GM12878 (cell line): ENCODE measurements at regions not wholly inside any gene's neighbourhood (a gene's known extent, or its start where the extent isn't known, plus 50 kb on each side); places are given as distances from the start of the nearest gene placed in this dataset.

ENCODE experiments used
- ATAC-seq: fragments of 200-7000 bp; cut with Tn5 transposase; 3 replicates; pipeline ENCODE4 v1.9.1; 2020; ENCODE audit warnings: mild to moderate bottlenecking, moderate library complexity
- BruUV-seq: library from RNA; stranded (reverse); fragments of 400-500 nt; replicated peaks from 2 replicates; lab custom pipeline; 2021; lab: Mats Ljungman, UMichigan
- CTCF ChIA-PET: fragments of 300-600 bp; sonication (Branson Sonifier 250); formaldehyde crosslinking; extraction: SDS; loops from one replicate; lab custom pipeline; 2021; ENCODE audit warnings: inconsistent platforms; lab: Yijun Ruan, JAX
- POLR2A ChIA-PET: fragments of 350-600 bp; formaldehyde crosslinking; extraction: SDS; loops from one replicate; lab custom pipeline; 2021; ENCODE audit warnings: inconsistent platforms; lab: Charles Lee
- RAD21 ChIA-PET: fragments of 300-600 bp; sonication (Branson Sonifier 250); formaldehyde crosslinking; loops from one replicate; lab custom pipeline; 2023; ENCODE audit warnings: antibody characterized with exemption; ENCODE audit not compliant: unreplicated experiment; lab: Charles Lee
- SMC1A ChIA-PET: fragments of 300-600 bp; sonication (Branson Sonifier 250); formaldehyde crosslinking; loops from one replicate; lab custom pipeline; 2023; ENCODE audit not compliant: unreplicated experiment, uncharacterized antibody; lab: Charles Lee
- DNase-seq: peaks from one replicate; pipeline ENCODE4 v3.0.0-alpha.2; 2011; ENCODE audit warnings: low read depth, low spot score
- FAIRE-seq: peaks from 3 replicates; lab custom pipeline; 2011; peaks lifted over from hg19 to GRCh38; lab: Jason Lieb, UNC
- H2AFZ ChIP-seq: 2 replicates; pipeline ENCODE4 v1.6.0; 2011; ENCODE audit warnings: low read depth, low read length, control low read depth; ENCODE audit not compliant: control insufficient read depth
- H3K27ac ChIP-seq: 2 replicates; pipeline ENCODE4 v1.5.1; 2011; ENCODE audit warnings: control low read depth; ENCODE audit not compliant: control insufficient read depth, insufficient read depth
- H3K27me3 ChIP-seq, 2 experiments: replicated peaks in 1 of 2; 2 replicates each; pipeline versions ENCODE4 v1.6.0 to v1.6.1; 2011; ENCODE audit warnings: low read length in 1 of 2; ENCODE audit not compliant: control insufficient read depth in 2 of 2, insufficient read depth in 2 of 2
- H3K36me3 ChIP-seq, 2 experiments: 2 replicates each; pipeline ENCODE4 v1.5.1; 2011; ENCODE audit warnings: low read length in 1 of 2; ENCODE audit not compliant: control insufficient read depth in 2 of 2, insufficient read depth in 2 of 2
- H3K4me1 ChIP-seq: 2 replicates; pipeline ENCODE4 v1.6.1; 2011; ENCODE audit warnings: mild to moderate bottlenecking, low read length, moderate library complexity, mixed read lengths; ENCODE audit not compliant: control insufficient read depth, insufficient read depth
- H3K4me2 ChIP-seq: 2 replicates; pipeline ENCODE4 v1.6.0; 2011; ENCODE audit warnings: control low read depth; ENCODE audit not compliant: control insufficient read depth, insufficient read depth
- H3K4me3 ChIP-seq: fragments of 200-600 bp; sonication (generic); 2 replicates; pipeline ENCODE4 v1.5.1; 2016
- H3K79me2 ChIP-seq: 2 replicates; pipeline ENCODE4 v1.6.0; 2011; ENCODE audit warnings: low read length; ENCODE audit not compliant: control insufficient read depth, insufficient read depth
- H3K9ac ChIP-seq: 2 replicates; pipeline ENCODE4 v1.8.0; 2011; ENCODE audit warnings: low read length, control low read depth, mixed read lengths; ENCODE audit not compliant: control insufficient read depth, insufficient read depth
- H3K9me3 ChIP-seq: replicated peaks from 3 replicates; pipeline ENCODE4 v1.5.1; 2011; ENCODE audit warnings: mild to moderate bottlenecking, low read length; ENCODE audit not compliant: control insufficient read depth, insufficient read depth
- H4K20me1 ChIP-seq: 2 replicates; pipeline ENCODE4 v1.6.0; 2011; ENCODE audit not compliant: control insufficient read depth, insufficient read depth
- CBX3 ChIP-seq: fragments of 200-600 bp; sonication (generic); IDR thresholded peaks from 2 replicates; pipeline ENCODE4 v1.6.1; 2016; ENCODE audit warnings: low read depth, borderline replicate concordance
- CHD1 ChIP-seq: IDR thresholded peaks from 2 replicates; pipeline ENCODE4 v1.6.1; 2012; ENCODE audit warnings: low read depth, low read length, improper control_type of control experiment
- E2F8 ChIP-seq: fragments of 450-650 bp; IDR thresholded peaks from 2 replicates; pipeline ENCODE4 v1.6.1; 2018; ENCODE audit warnings: mild to moderate bottlenecking, low read depth, moderate library complexity; ENCODE audit not compliant: partially characterized antibody
- IKZF2 ChIP-seq, 2 experiments: fragments of 450-650 bp; IDR thresholded peaks; 2 replicates each; pipeline ENCODE4 v1.6.1; 2017; ENCODE audit warnings: mild to moderate bottlenecking in 2 of 2, moderate library complexity in 2 of 2
- KLF5 ChIP-seq: fragments of 450-650 bp; IDR thresholded peaks from 2 replicates; pipeline ENCODE4 v1.6.1; 2014; ENCODE audit warnings: mild to moderate bottlenecking; ENCODE audit not compliant: partially characterized antibody
- MAX ChIP-seq: IDR thresholded peaks from 2 replicates; pipeline ENCODE4 v1.6.1; 2012; ENCODE audit warnings: low read depth, low read length, improper control_type of control experiment
- MYC ChIP-seq: IDR thresholded peaks from 2 replicates; pipeline ENCODE4 v1.6.1; 2011; ENCODE audit warnings: mild to moderate bottlenecking, low read length, moderate library complexity, inconsistent platforms; ENCODE audit not compliant: insufficient read depth, insufficient replicate concordance, insufficient read length, severe bottlenecking
- NBN ChIP-seq: fragments of 450-650 bp; IDR thresholded peaks from 2 replicates; pipeline ENCODE4 v1.6.1; 2016
- NFXL1 ChIP-seq: fragments of 450-650 bp; IDR thresholded peaks from 2 replicates; pipeline ENCODE4 v1.6.1; 2017; ENCODE audit warnings: antibody characterized with exemption, mild to moderate bottlenecking, borderline replicate concordance
- RAD21 ChIP-seq: IDR thresholded peaks from 2 replicates; pipeline ENCODE4 v1.6.1; 2011; ENCODE audit warnings: mild to moderate bottlenecking, low read depth, low read length, moderate library complexity; ENCODE audit not compliant: insufficient read depth
- STAT1 ChIP-seq: fragments of 450-650 bp; conservative IDR thresholded peaks from 2 replicates; pipeline ENCODE4 v1.6.1; 2014; ENCODE audit warnings: antibody characterized with exemption, mild to moderate bottlenecking
- ZNF384 ChIP-seq: IDR thresholded peaks from 2 replicates; pipeline ENCODE4 v1.6.1; 2012; ENCODE audit warnings: low read depth, mild to moderate bottlenecking, low read length, improper control_type of control experiment, borderline replicate concordance
- ZZZ3 ChIP-seq: IDR thresholded peaks from 2 replicates; pipeline ENCODE4 v1.6.1; 2011; ENCODE audit warnings: low read depth; ENCODE audit not compliant: control insufficient read depth, insufficient read length
- WGBS: methylation state at CpG from one replicate; pipeline ENCODE4 v1.1.6; 2016; ENCODE audit warnings: low lambda C conversion rate; ENCODE audit not compliant: insufficient replicate concordance, insufficient coverage; ENCODE audit errors: missing lambda C conversion rate; 5-methylcytosine and 5-hydroxymethylcytosine counted together
- in situ Hi-C: fragments of 300-500 bp; cut with MboI; formaldehyde crosslinking; loops from 9 replicates; pipeline ENCODE4 v1.14.3; 2018; ENCODE audit warnings: mixed read lengths
- intact Hi-C: fragments of 100-400 bp; cut with micrococcal nuclease; formaldehyde crosslinking; loops from one replicate; pipeline ENCODE4 v1.14.2; 2022; ENCODE audit not compliant: unreplicated experiment

DNA sequence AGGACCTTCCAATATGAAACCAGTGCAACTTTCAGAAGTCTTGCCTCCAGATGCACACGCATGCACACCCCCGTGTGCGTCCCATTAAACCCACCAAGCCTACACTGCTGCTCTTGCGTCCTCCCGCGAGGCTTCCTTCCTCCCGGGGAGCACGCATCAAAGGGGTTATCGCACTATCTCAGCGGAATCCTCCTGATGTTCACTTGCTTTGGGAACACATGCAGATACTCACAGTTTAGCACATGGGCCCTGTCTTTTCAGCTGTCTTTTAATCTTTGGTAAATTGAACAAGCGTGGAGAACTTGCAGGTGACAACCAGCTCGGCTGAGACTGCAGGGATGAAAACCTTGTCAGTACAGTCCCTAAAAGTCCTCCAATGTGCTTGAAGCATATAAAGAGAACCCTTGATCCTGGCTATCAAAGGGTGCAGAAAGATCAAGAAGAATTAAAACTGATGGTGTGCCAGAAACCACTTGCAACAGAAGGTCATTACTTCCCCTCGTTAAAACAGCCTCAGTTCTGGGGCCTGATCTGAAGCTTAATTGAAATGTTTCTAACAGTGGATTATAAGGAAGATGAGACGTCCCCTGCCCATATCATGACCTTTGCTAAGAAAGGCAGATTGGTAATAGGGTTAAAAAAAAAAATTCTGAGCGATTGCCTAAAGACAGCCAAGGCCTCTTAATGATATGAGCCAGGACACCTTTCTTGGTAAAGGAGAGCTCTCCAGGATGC is 149.4 kb upstream of the LMO4 start:
- RAD21 ChIA-PET, result no interaction called here
- no peak overlapping the region for H2AFZ ChIP-seq
- POLR2A ChIA-PET, result no interaction called here
- 59% methylated on average over 15 of the region's 15 CpGs for WGBS
- no peaks in the 10 kb centered on the region for H3K9me3 ChIP-seq
- no peak for FAIRE-seq
- H3K79me2 ChIP-seq, result no peaks in the 10 kb centered on the region
- in situ Hi-C loops (no loop called here), intact Hi-C loops (no loop called here)
- peaks cover 0 to 2% of the 10 kb centered on the region in 2 experiments; a peak in 1 of 4 replicates for H3K27me3 ChIP-seq
- no peaks in the 10 kb centered on the region for H4K20me1 ChIP-seq
- no TSS peak for BruUV-seq
- DNase-seq, result no peak
- no peak overlapping the region for H3K9ac ChIP-seq
- H3K36me3 ChIP-seq, result no peaks in the 10 kb centered on the region
- H3K4me1 ChIP-seq, result no peaks in the 10 kb centered on the region
- no peak overlapping the region for H3K4me2 ChIP-seq
- SMC1A ChIA-PET, result interaction anchor here (1.0 kb wide), 1 partner anchor 10 kb away, joined by 3 read pairs; no protein-coding TSS in a partner anchor
- no peak overlapping the region for H3K27ac ChIP-seq
- no peak overlapping the region for H3K4me3 ChIP-seq
- CTCF ChIA-PET, result interaction anchor here (0.6 kb wide), 1 partner anchor 540 kb away, joined by 3 read pairs; no protein-coding TSS in a partner anchor
- TF ChIP-seq KLF5 (no peak), ZNF384 (no peak), ZZZ3 (no peak), STAT1 (no peak), MYC (no peak), E2F8 (no peak), IKZF2 (IDR thresholded peaks at IDR 0.05) (no peak), NBN (no peak), MAX (no peak), CHD1 (no peak), CBX3 (no peak), NFXL1 (no peak), RAD21 (no peak)
- ATAC-seq, result no peak
